Esophagus muscularis mucosa (tissue), 4 donors: ENCODE measurements at regions not wholly inside any gene's neighbourhood (a gene's known extent, or its start where the extent isn't known, plus 50 kb on each side); places are given as distances from the start of the nearest gene placed in this dataset.

ENCODE experiments used
- CTCF ChIP-seq, 3 experiments: fragments of 200-600 bp in 2 of 3; fragments of 450-650 bp in 1 of 3; sonication (generic) in 2 of 3; IDR thresholded peaks; one replicate each; pipeline ENCODE4 v1.5.1; 2017 to 2019; ENCODE audit warnings: antibody characterized with exemption in 3 of 3, mild to moderate bottlenecking in 2 of 3, moderate library complexity in 1 of 3
- EP300 ChIP-seq: sonication (generic); formaldehyde crosslinking; IDR thresholded peaks from one replicate; pipeline ENCODE4 v1.6.1; 2017; ENCODE audit warnings: antibody characterized with exemption
- POLR2AphosphoS5 ChIP-seq, 2 donors: sonication (generic); formaldehyde crosslinking; IDR thresholded peaks; one replicate each; pipeline ENCODE4 v1.6.1; 2017; ENCODE audit warnings: antibody characterized with exemption in 2 of 2

GRCh38 chr9:89680547-89681467 lies 76.0 kb downstream of the GADD45G start:
- TF ChIP-seq EP300 (no peak), CTCF (IDR thresholded peaks at IDR 0.05) (no peak), POLR2AphosphoS5 (IDR thresholded peaks at IDR 0.05) (no peak)
